ENCODE measurements at regions not wholly inside any gene's neighbourhood (a gene's known extent, or its start where the extent isn't known, plus 50 kb on each side); places are given as distances from the start of the nearest gene placed in this dataset.

GRCh38 chr4:84327526-84327925 lies 171.6 kb downstream of the NKX6-1 start:
- ChIA-PET POLR2A (no interaction called here), CTCF (no interaction called here)
- TF ChIP-seq SP1 (IDR thresholded peaks at IDR 0.05) (no peak), TARDBP (IDR thresholded peaks at IDR 0.05) (no peak), SUZ12 (IDR thresholded peaks at IDR 0.05) (no peak), ARNT (IDR thresholded peaks at IDR 0.05) (no peak), FOXA1 (IDR thresholded peaks at IDR 0.05) (no peak), HDGF (IDR thresholded peaks at IDR 0.05; ENCODE audit: borderline replicate concordance) (no peak), BHLHE40 (IDR thresholded peaks at IDR 0.05; ENCODE audit: borderline replicate concordance) (no peak)
- TF ChIP-seq, protein P1, sequence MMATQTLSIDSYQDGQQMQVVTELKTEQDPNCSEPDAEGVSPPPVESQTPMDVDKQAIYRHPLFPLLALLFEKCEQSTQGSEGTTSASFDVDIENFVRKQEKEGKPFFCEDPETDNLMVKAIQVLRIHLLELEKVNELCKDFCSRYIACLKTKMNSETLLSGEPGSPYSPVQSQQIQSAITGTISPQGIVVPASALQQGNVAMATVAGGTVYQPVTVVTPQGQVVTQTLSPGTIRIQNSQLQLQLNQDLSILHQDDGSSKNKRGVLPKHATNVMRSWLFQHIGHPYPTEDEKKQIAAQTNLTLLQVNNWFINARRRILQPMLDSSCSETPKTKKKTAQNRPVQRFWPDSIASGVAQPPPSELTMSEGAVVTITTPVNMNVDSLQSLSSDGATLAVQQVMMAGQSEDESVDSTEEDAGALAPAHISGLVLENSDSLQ (IDR thresholded peaks at IDR 0.05), result no peak
- no peak for DNase-seq (ENCODE audit: extremely low spot score)

DNA sequence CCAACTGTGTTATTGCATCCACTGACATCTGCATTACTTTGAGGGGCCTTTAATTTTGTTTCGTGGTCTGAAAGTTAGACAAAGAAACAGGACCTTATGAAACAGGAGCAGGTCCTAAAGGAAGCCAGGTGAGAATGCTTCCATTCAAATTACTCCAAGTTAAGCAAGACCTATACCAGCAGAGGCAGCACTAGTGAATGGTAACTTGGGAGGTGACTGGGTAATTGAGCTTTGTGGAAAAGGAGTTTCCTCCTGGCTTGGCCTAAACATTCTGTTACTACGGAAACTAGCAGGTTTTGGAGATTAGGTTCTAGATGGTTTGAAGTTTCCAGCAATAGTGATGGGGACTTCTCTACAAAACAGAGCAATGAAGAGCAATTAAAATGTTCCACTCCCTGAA lies 173.5 kb downstream of the NKX6-1 start:
- POLR2A ChIA-PET, result no interaction called here
- CTCF ChIA-PET, result no interaction called here
- DNase-seq (ENCODE audit: extremely low spot score), result no peak
- TF ChIP-seq L3MBTL2 (conservative IDR thresholded peaks at IDR 0.05), result no peak
- TF ChIP-seq ARNT (IDR thresholded peaks at IDR 0.05), result no peak
- TF ChIP-seq NFRKB (IDR thresholded peaks at IDR 0.05), result no peak
- TF ChIP-seq LEF1 (IDR thresholded peaks at IDR 0.05; ENCODE audit: borderline replicate concordance), result no peak
- TF ChIP-seq BHLHE40 (IDR thresholded peaks at IDR 0.05; ENCODE audit: borderline replicate concordance), result no peak
- TF ChIP-seq ELF4 (IDR thresholded peaks at IDR 0.05), result no peak
- no peak for TF ChIP-seq TARDBP (IDR thresholded peaks at IDR 0.05)
- TF ChIP-seq ZNF384 (IDR thresholded peaks at IDR 0.05), result no peak
- TF ChIP-seq FOXA1 (IDR thresholded peaks at IDR 0.05), result no peak
- no peak for TF ChIP-seq FOXM1 (IDR thresholded peaks at IDR 0.05; ENCODE audit: borderline replicate concordance)
- TF ChIP-seq FOXK2 (IDR thresholded peaks at IDR 0.05), result no peak
- no peak for TF ChIP-seq SP1 (IDR thresholded peaks at IDR 0.05)
- TF ChIP-seq SUZ12 (IDR thresholded peaks at IDR 0.05), result no peak
- TF ChIP-seq CTBP1 (IDR thresholded peaks at IDR 0.05; ENCODE audit: borderline replicate concordance), result no peak
- TF ChIP-seq, protein P1 (IDR thresholded peaks at IDR 0.05), result no peak
- TF ChIP-seq HDGF (IDR thresholded peaks at IDR 0.05; ENCODE audit: borderline replicate concordance), result no peak

GRCh38 chr4:84324303-84325245 lies 174.5 kb downstream of the NKX6-1 start:
- ChIA-PET CTCF (no interaction called here), POLR2A (no interaction called here)
- no peak for TF ChIP-seq HDGF (IDR thresholded peaks at IDR 0.05; ENCODE audit: borderline replicate concordance)
- no peak for TF ChIP-seq LEF1 (IDR thresholded peaks at IDR 0.05; ENCODE audit: borderline replicate concordance)
- TF ChIP-seq TARDBP (IDR thresholded peaks at IDR 0.05), result no peak
- TF ChIP-seq, protein P1 (IDR thresholded peaks at IDR 0.05), result no peak
- no peak for TF ChIP-seq ZNF384 (IDR thresholded peaks at IDR 0.05)
- no peak for TF ChIP-seq FOXM1 (IDR thresholded peaks at IDR 0.05; ENCODE audit: borderline replicate concordance)
- TF ChIP-seq ARNT (IDR thresholded peaks at IDR 0.05), result no peak
- no peak for TF ChIP-seq FOXK2 (IDR thresholded peaks at IDR 0.05)
- TF ChIP-seq FOXA1 (IDR thresholded peaks at IDR 0.05), result no peak
- no peak for TF ChIP-seq ELF4 (IDR thresholded peaks at IDR 0.05)
- DNase-seq (ENCODE audit: extremely low spot score), result no peak

DNA sequence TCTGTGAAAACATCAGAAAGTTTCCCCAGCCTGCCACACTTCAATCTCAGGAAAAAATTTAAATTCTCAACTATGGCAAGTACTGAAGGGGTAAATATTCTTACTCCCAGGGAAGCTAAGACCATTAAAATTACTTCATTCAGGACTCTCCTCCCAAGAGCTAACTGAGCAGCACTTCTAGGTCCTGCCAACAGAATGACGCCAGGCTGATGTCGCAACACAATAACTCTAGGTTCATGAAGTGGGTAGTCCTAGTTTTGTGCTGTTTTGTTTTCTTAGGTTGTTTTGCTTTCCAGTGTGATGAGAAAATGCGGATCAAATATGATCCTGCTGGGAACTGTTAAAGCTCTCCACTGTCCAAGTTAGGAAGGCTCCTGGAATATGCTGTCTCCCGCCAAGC lies 180.0 kb downstream of the NKX6-1 start:
- ChIA-PET POLR2A (no interaction called here), CTCF (no interaction called here)
- TF ChIP-seq SUZ12 (IDR thresholded peaks at IDR 0.05) (no peak), FOXA1 (IDR thresholded peaks at IDR 0.05) (no peak), ARNT (IDR thresholded peaks at IDR 0.05) (no peak), ZNF384 (IDR thresholded peaks at IDR 0.05) (no peak), L3MBTL2 (conservative IDR thresholded peaks at IDR 0.05) (no peak), CTBP1 (IDR thresholded peaks at IDR 0.05; ENCODE audit: borderline replicate concordance) (no peak), FOXK2 (IDR thresholded peaks at IDR 0.05) (no peak)
- no peak for DNase-seq (ENCODE audit: extremely low spot score)

GRCh38 chr4:84317513-84317912 lies 181.6 kb downstream of the NKX6-1 start:
- CTCF ChIA-PET, result no interaction called here
- TF ChIP-seq SUZ12 (IDR thresholded peaks at IDR 0.05), result no peak
- TF ChIP-seq FOXA1 (IDR thresholded peaks at IDR 0.05), result no peak
- no peak for TF ChIP-seq BHLHE40 (IDR thresholded peaks at IDR 0.05; ENCODE audit: borderline replicate concordance)
- TF ChIP-seq NFRKB (IDR thresholded peaks at IDR 0.05), result no peak
- no peak for TF ChIP-seq ELF4 (IDR thresholded peaks at IDR 0.05)
- no peak for TF ChIP-seq LEF1 (IDR thresholded peaks at IDR 0.05; ENCODE audit: borderline replicate concordance)
- TF ChIP-seq, protein P1 (IDR thresholded peaks at IDR 0.05), result no peak
- no peak for TF ChIP-seq FOXM1 (IDR thresholded peaks at IDR 0.05; ENCODE audit: borderline replicate concordance)
- no peak for TF ChIP-seq CTBP1 (IDR thresholded peaks at IDR 0.05; ENCODE audit: borderline replicate concordance)
- TF ChIP-seq HDGF (IDR thresholded peaks at IDR 0.05; ENCODE audit: borderline replicate concordance), result no peak
- no peak for DNase-seq (ENCODE audit: extremely low spot score)
- POLR2A ChIA-PET, result no interaction called here
